SIG-M5 treated with dmso at 0.1 percent for 504 hours (cell line): ENCODE measurements at regions not wholly inside any gene's neighbourhood (a gene's known extent, or its start where the extent isn't known, plus 50 kb on each side); places are given as distances from the start of the nearest gene placed in this dataset.
A peak's percentile ranks its signal among the peaks of the same experiment; 100 is the strongest.

ENCODE experiments used
- DNase-seq: peaks from one replicate; lab custom pipeline; 2025; ENCODE audit not compliant: unreplicated experiment; lab: John Stamatoyannopoulos, UW

DNA sequence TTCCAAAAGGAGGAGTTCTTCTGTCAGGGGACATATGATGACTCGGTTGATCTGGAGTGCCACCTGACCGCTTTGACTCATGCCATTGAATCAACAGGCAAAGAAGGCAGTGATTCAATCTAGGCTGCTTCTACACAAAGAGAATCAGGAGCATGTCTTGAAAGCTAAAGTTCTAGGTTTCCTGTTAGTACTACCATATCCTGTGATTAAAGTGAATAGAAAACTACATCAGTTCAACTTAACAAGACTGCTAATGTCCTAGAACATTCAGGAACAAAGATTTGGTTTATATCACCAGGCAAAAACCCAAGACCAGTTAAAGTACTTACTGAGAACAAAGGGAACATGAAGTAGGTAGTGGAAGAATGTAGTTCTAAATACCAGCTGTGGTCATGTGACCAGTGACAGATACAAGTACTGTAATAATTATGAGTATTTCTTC, 216.8 kb upstream of the SGK1 start:
- DNase-seq: no peak

DNA sequence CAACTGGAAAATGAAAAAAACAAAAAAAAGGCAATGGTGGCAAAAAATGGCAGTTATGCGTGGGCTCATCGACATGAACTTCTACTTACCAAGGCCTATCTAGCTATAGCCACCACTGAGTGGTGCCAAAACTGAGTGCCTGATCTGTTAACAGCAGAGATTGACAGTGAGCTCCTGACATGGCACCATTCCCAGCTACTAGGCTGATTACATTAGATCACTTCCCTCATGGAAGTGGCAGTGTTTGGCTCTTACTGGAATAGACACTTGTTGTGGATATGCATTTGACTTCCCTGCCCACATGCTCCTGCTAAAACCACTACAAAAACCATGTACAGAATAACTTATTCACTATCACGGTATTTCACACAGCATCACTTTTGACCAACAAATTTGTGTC, 216.1 kb upstream of the SGK1 start:
- no peak for DNase-seq

DNA sequence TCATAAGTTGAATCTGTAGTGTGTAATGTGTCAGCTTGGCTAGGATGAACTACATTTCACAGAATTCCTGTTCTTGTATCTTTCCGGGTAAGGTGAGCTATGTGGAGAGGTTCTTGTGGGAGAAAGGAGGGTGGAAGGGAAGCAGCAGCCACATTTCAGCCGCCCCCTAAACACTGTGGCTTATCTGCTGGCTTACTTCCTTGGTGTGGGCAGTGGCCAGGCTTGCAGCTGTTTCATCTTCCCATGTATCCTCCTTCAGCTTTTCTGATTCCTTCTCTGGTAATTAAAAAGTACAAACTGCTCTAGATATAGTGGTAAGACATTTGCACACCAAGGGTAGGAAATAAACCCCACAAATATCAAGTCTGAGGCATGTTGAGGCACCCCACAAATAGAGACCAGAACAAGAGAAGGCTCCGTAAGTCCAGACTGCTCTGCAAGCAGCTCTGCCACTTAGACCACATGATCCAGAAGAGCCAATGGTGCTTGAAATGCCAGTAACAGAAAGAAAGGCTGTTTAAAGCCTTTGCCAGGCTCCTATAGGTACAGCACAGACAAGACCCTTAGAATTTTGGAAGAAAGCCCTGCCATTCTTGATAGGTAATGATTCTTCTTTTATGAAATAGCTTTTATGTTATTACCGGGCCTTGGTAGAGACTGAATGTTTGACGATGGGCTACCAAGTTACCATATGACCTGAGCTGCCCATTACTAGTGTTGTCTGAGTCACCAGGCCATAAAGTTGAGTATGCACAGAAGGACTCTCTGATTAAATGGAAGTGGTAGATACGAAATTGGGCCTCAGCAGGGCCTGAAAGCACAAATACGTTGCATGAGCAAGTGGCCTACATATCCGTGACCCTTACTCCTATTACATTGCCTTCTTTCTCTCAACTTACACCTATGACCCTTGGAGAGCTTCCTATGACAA, 215.0 kb upstream of the SGK1 start:
- DNase-seq: no peak

DNA sequence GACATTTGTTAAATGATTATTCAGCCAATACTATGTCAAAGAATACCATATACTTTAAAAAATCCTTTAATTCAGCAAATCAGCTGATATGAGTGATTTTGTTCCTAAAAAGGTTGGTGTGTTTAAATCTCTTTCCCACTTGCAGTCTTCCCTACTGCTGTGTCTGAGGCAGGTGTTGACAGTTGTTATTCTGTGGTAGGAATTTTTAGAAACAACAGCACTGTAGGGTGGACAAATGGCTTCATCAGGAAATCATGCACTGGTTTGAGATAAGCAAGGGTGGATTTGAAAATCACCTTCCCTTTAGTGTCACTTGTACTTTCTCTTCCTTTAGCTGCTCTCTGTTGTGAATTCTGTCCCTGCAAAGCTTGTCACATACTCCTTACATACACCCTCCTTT, 213.7 kb upstream of the SGK1 start:
- DNase-seq: no peak

DNA sequence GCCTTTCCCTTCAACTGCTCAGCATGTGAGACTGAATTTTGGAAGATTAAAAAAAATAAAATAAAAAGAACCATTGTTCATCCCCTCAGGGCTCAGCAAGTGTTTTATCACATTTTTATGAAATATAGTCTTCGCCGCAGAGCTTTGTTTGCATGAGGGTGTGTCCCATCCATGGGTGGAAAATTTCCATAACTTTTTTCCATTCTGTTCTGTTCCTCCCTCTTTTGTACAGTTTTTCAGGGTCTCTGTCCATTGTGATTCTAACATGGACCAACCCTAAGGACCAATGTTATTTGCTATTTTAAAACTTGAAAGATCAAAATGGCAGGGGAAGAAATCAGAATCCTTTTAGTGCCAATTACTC, 213.3 kb upstream of the SGK1 start:
- DNase-seq: no peak

DNA sequence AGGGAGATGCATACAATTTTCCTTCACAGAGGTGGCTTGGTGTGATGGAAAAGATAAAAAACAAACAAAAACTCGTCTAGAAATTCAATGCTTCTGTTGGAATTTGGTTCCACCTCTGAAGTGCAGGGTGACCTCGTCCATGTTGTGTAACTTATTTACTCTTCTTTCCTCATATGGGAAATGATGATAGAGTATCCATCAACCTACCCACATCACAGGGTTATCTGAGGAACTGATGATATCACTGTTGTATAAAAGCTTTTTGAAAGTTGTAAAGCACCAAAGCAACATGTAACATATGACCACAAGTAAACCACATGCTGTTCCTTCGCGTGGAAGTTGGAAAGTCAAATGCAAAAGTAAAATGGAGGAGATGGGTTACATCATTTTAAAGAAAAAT, 212.0 kb upstream of the SGK1 start:
- peak; percentile 23 for DNase-seq

DNA sequence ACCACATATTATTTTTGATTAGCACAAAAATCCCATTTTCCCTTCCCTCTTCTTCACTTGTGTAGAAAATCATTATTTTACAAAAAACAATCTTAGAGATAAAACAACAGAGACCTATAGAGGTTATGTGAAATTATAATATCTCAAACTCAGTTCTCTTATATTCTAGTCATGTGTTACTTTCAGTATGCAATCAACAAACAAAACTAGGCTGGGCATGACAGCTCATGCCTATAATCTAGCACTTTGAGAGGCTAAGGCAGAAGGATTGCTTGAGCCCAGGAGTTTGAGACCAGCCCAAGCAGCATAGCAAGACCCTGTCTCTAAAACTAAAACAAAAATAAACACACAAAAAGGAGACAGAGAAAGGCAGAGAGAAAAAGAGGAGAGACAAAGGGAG, 211.4 kb upstream of the SGK1 start:
- no peak for DNase-seq

DNA sequence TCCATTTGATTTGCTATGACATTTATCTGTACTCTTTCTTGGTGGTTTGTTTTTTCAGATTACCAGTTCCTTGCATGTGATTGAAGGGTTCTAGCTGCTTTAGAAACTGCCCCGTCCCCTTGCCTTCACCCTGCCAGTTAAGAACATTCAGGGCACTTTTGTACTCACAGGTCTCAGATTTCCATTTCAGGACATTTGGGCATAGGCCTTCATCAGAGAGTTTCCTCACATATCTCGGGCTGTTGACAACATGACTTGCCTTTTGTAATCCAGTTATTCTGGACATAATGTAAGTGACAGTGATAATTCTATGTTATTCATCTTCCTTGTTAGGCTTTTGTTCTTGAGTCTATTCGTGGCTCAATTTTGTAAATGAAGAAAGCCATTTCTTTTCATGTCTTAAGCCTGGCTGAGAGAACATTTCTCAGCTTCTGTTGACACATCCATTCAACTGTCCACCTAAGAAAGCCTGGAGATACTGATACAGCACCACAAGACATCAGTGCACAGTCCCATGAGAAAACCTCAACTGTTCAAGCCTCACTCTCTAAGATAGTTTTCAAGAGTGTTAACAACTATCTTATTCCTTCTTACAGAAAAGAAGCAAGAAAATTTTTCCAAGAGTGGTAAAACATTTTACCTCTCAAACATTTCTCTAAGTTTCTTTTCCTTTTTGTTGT, 209.3 kb upstream of the SGK1 start:
- DNase-seq: no peak

DNA sequence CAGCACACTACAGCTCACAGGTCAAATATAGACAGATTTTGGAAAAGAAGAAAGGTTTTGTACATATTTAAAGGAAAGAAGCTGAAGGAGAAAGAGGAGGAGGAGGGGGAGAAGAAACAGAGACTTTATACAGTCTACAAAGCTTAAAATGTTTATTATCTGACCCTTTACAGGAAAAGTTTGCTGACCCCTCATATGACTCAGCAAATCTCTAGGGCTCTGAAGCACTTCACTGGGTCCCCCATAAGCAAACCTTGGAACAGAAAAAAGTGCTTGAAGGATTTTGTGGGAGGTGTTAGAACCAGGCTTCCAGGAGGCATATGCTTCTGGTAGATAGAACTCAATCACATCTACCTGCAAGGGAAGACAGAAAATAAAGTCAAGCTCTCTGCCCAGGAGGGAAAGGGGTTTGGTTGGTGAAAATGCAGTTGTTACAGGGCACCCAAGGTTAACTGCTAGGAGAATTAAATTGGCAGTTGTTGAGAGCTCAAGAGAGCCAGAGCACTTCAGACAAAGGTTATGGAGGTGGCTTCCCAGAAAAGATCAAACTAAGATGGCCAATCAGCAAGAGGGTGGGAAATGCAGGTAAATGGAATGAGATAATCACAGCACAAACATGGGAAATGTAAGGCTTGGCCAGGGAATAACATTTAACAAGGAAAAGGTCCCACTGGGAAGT, 207.4 kb upstream of the SGK1 start:
- DNase-seq: no peak

DNA sequence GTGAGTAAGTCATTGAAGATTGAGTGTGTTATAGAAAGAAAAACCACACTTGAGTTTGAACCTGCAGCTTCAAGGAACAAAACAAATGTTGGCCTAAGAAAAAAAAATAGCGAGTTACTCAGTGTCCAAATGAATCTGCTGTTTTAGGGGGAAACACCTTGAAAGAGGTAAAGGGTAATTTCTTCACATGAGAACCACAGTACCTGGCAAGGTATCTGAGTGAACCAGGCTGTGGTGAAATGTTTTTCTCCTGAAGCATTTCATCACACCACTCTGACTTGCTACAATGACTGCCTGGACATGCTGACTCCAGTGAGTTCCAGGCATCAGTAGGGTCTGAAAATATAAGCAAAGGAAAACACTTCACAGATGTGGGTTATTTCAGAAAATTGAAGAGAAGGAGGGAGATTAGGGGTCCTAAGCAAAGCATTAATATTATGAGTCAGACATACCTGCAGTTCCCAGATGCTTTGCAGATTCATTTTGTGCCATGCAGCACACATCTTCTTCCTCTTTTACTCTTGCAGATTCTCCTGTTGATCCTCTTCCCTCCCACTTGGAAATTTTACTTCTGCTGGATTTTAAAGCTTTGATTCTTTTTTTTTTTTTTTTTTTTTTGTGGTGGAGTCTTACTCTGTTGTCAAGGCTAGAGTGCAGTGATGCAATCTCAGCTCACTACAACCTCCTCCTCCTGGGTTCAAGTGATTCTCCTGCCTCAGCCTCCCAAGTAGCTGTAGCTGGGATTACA, 206.2 kb upstream of the SGK1 start:
- no peak for DNase-seq

DNA sequence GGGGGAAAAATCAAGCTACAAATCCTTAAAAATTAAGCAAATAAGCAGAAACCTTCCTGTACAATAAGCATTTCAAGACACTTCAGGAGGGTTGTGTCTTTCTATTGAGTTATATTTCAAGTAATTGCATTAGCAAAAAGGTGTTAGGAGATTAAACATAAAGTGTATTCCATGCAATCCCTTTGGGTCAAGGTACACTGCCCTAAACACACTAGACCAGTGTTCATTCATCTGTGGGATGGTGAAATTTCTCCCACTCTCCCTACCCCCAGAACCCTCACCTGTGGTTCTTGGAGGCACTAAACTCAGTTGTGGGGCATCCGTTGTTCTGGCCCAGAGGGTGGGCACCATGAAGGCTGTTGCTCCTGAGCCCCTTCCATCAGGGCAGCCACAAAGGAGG, 205.1 kb upstream of the SGK1 start:
- no peak for DNase-seq

DNA sequence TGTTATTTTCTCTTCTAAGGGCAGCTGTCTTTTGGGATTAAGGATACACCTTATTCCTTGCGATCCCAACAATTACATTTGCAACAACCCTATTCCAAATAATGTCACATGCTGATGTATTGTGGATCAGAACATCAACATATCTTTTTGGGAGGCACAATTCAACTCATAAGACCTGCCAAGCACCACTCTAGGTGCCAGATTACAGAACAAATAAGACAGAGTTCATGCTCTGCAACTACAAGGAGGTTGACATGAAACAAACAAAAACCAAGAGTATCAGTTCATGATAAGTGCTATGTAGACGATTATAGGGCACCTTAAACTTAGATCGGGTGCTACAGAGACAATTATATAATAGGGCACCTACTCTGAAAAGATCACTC, 203.2 kb upstream of the SGK1 start:
- DNase-seq: no peak

DNA sequence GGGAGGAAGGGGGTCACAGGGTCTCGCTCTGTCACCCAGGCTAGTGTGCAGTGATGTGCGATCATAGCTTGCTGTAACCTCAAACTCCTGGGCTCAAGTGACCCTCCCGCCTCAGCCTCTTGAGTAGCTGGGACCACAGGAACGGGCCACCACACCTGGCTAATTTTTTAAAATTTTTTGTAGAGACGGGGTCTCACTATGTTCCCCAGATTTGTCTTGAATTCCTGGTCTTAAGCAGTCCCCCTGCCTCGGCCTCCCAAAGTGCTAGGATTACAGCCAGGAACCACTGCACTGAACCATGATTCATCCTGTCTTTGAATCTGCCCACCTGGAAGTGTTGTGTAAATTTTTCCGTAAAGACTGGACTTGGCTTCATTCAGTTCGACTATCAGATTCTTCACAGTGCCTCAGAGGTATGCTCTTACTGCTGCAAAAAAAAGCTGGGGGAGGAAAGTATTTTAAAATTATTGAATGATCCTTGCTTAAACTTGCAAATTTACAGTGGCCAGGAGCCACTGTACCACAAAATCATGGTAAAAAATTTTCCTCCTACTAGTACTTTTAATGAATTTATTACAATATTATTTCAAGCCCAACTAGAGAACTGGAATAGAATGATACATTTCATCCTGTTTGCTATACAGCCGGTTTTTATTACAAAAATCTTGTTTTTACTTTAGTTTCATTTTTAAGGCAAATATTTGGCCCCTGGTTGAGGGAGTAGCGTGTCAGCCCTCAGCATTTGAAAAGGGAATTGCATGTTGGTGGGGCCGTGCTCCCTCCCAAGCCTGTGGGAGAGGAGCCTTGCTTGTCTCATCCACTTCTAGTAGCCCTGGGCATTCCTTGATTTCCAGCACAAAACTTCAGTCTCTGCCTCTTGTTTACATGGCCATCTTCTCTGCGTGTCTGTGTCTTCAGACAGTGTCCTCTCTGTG, 202.5 kb upstream of the SGK1 start:
- DNase-seq: no peak

DNA sequence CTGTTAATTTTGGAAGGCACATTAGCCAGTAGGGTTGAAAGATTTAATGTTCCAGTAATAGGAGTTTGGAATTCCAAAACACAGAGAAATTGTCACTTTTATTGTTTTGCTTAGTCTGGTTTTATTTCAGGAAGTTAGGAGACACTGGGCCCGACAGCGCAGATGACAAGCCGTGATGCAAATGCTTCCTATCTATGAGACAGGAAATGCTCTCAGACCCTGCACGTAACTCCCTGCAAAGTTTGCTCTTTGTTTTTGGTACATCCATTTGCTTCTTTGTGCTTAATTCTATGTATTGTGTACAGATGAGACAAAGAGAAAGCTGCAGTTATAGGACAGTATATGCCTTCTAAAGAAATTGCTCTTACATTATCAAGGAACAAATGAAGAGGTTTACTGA, 201.6 kb upstream of the SGK1 start:
- peak; percentile 25 for DNase-seq

DNA sequence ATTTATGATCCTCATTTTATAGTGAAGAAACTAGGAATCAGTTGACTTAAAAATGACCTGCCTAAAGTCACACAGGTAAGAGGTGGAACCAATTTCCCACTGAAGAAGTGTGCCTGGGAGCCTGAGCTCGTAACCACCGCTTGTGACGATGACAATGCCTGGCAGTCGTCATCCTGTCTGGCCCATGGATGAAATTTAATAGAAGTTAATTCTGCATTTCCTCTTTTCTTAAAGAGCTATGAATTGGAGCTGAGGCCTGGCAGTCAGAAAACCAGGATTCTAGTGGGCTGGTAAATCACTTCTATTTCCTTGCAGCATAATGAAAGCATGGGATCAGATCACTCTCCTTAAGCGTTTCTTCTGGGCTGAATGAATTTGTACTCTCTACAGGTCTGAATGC, 200.0 kb upstream of the SGK1 start:
- no peak for DNase-seq

DNA sequence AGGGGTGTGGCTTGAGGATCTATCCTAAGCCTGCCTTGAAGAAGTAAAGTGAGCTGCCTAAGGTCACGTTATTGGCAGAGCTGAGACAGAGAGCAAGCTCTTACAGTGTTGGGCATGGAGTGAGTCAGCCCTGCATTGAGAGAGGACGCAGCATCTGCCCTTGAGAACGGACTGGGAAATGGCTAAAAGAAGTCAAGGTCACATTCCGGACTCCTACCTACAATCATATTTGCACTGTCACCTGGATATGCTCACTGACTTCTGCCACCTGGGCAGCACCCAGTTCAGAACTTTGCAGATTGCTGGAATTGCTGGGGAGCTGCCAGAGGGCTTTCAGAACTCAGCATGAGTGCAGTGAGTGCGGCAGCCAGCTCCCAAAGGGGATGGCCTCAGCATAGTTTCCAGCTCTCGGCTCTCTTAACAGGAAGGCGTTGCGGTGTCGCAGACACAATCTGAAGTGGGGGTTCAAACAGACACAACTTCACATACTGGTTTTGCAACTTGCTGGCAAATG, 199.3 kb upstream of the SGK1 start:
- no peak for DNase-seq

DNA sequence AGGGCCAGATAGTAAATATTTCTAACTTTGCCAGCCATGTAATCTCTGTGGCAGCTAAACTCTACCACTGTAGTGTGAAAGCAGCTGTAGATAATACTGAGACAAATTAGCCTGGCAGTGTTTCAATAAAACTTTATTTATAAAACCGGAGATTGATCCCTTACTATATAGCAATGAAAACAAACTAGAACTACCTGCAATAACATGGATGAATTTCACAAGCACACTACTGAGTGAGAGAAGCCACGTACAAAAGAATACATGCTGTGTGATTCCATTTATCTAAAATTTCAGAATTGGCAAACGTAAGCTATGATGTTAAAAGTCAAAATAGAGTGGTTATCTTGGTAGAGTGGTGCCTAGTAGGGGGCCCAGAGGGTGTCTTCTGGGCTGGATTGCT, 198.7 kb upstream of the SGK1 start:
- no peak for DNase-seq

DNA sequence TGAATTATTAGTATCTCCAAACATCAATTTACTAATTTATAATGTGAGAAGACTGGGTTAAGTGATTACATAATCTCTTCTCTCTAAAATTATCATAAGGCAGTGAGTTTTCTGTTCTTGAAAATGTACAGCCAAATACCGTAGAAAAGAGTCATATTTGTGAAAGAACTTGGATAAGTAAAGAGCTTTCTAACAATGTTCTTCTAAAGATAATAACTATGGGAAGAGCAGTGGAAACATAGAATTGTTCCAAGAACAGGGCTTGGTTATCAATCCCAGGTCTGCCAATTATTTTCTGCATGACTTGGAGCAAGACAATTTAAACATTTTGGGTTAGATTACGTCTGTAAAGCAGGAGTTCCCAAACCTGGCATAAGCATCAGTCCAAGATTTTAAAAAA, 198.1 kb upstream of the SGK1 start:
- no peak for DNase-seq

DNA sequence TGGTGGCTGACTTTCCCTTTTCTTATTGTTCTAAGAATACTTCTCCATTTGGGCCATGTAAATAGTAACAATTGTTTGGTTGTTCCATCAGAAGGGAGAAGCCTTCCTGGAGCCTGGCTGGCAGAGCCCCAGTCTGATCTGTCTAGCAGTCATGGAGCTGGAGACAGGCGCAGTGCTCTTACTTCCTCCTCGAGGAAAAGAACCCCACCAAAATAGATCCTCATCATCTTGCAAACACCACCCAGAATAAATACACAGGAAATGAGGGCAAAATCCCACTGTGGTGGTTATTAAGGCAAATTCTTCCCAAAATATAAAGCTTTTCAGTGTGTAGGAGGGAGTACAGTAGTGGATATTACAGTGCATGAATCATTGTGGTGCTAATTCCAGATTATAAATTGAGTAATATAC, 195.1 kb upstream of the SGK1 start:
- DNase-seq: no peak
